ENCODE measurements at regions not wholly inside any gene's neighbourhood (a gene's known extent, or its start where the extent isn't known, plus 50 kb on each side); places are given as distances from the start of the nearest gene placed in this dataset.

DNA sequence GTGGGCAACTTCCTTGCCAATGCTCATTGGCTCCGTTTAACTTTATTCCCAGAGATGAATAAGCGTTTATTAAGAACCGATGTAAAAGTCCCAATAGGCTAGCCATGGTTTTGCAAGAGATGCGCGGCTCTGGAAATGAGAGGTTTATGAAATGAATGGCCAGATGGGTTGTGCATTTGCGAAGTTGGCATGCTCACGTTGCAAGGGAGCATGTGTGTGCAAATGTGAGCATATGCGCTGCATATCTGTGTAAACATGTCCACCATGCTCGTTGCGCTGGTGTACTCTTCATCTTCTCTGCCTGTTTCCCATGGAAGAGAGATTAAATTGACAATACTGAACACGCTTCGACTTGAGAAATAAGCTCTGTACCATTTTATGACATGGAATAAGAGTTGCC lies 848.6 kb upstream of the RBFOX1 start:
- no peak for DNase-seq

DNA sequence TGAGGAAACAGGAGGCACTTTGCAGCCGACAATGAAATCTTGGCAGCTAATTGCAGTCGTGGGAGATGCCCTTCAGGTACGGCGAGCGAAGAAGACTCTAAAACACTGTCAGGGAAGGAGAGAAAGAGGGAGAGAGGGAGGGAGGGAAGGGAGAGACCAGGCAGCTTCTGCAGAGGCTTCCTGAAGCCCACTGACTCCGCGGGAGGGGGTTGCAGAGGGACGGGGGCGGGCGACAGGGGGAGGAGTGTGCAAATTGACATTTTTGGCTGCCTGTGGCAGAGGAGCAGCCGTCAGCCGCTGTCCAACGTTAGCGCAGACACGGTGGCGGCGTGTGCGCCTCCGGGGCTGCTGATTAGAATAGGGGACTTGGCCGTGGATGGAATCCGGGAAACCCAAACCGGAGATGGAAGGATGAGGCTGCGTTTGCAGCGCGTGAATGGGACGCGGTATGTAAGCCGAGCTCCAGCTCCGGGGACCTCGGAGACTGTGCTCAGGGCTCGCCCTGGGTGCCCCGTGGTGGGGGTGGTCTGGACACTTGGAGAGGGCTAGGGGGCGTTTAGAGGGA lies 849.1 kb upstream of the RBFOX1 start:
- no peak for DNase-seq

DNA sequence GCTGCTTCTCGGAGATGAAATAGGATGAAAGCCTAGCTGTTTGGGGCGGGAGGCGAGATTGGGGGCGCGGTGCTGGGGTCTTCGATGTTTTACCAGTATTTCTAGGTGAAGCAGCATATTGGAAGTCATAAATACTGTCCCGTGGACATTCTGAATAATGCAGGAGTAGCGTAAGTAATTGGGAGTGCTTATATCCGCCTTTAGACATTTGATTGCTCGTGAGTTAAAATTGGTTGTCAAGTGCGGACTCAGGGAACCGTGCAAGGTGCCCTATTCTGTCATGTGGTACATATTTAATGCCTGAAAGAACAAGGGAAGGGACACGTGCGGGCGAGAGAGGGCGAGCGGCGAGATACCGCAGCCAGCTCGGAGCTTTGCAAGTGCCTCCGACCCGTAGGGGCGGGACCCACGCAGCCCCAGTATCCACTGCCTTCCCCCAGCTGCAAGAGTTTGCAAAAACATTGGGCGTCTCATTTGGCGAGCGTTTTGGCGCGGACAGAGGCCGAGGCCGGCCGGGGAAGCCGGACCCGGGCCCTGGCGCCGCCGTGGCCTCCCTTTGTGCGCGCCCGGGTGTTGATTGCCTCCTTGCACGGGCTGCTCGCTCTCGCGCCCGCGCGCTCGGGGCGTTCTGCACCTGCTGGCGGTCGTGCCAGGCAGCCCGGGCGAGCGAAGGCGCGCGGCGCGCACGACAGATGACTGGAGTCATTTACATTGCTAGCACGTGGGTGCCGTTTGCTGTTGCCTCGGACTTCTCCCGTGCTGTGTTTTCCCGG lies 849.8 kb upstream of the RBFOX1 start:
- no peak for DNase-seq

DNA sequence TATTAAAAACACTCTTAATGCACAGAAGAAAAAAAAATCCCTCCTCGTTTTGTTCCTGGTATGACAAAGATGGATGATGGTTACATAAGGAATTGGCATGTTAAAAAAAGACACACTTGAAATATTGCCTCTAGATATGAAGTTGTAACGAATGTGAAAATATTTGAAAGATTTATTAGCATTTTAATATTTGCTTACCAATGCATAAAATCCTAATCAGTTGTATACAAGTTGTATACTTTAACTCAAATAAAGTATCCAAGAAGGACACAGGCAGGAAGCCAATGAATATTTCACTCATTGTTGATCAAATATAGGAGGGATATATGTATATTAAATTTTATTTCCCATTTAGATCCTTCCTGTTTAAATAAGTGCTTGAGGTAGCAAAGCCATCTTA lies 850.8 kb upstream of the RBFOX1 start:
- DNase-seq: no peak

DNA sequence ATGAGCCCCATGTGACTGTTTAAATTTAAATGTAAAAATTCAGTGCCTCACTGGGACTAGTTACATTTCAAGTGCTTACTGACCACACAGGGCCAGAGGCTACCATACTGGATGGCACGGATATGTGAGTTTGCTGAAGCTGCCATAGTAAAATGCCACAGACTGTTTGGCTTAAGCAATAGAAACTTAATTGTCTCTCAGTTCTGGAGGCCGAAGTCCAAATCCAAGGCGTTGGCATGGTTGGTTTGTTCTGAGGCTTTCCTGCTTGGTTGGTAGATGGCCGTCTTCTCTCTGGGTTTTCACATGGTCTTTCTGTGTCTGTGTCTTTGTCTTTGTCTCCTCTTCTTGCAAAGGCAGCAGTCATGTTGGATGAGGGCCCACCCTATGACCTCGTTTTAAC lies 878.9 kb upstream of the RBFOX1 start:
- DNase-seq: no peak

DNA sequence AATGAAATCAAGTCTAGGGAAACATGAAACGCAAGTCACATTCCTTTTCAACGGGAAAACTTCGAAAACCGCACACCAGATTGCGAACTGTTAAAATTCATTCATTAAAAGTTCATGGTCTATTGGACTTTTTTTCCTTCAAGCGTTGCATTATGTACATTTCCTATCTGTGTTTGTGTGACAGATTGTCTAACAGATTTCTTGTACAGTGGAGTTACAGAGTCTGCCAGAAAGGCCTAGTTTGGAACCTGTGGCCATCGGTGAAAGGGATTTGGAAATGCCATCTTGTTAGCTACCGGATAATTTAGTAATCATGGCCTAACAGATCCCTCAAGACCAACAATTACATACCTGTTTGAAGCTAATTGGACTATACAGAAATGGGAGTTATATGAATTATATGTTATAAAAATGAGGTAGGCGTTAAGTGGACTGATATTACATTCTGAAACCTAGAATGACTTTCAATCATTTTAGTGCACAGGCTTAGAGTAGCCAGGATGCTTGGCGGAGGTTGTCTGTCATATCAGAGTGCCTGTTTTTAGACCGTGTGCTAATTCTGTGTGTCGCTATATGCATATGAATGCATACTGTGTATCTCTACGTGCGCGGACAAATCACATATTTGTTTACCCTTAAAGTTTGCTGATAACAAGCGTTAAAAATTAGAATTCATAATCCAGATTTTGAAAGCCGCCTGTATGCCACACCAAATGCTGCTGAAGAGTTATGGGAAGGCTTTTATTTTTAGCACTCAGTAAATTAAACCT lies 885.4 kb upstream of the RBFOX1 start:
- no peak for DNase-seq

DNA sequence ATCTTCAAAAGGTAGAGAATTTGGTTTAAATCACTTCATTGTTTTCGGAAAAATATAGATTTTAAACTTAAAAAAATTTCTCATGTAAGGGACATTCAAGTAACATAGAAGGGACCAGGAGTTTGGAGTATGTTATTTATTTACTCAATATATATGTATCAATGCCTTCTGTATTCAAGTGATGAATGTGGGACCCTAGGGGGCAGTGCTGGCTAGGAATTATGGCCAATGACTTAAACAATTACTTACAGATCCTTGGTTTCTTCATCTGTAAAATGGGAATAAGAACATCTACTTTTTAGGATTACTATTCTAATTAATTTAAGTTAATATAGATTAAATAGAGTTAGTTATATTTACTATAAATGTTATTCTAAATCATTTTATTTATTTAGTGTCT lies 886.3 kb upstream of the RBFOX1 start:
- no peak for DNase-seq

DNA sequence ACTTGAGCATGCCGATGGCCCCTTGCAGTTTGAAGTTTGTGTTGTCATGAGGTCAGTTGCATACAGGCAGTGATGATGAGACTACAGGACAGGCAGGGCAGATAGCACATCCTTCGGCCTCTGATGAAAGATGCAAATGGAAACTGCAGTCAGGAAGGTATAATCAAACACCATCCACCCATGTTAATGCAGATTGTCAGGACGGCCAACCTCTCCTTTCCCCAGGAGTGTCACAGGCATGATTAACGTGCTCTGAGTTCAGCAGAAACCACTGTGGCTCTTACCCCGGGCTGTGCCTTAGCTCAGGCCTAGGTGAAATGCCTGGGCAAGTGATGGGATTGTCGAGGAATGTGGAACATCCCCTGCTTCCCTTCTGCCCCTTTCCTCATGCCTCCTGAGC lies 893.5 kb upstream of the RBFOX1 start:
- DNase-seq: no peak

DNA sequence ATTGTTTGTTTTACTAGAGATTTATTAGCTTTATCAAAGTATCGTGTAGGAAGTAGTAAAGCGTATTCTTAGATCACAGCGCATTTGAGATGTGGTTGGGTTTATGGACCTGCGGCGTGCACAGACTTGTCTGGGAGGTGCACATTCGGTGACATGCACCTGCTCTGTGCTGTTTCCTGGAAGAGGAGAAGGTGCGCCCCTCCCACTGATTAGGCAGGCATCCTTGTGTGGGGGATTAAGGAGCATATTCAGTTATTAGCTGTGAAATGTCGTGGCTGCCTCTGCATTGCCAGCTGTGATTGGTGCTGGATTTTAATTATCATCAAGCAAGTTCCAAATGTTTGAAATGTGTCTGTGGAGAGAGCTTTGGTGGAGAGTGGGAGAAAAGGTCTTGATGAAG lies 903.8 kb upstream of the RBFOX1 start:
- DNase-seq: no peak

DNA sequence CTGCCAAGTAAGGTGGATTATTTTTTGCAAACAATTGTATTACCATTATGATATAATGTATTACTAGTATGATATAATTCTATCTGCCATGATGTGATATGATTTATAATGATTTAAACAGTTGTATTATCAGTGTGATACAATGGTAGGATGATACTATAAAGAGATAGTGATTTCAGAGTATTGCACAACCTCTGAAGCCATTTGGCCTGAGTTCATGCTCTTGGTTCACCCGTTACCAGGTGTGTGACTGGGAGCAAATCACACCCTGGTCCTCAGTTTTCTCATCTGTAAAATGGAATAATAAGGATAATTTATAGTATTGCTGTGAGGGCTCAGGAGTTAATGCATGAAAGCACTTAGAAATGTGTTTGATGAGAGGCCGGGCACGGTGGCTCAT lies 905.0 kb upstream of the RBFOX1 start:
- no peak for DNase-seq

DNA sequence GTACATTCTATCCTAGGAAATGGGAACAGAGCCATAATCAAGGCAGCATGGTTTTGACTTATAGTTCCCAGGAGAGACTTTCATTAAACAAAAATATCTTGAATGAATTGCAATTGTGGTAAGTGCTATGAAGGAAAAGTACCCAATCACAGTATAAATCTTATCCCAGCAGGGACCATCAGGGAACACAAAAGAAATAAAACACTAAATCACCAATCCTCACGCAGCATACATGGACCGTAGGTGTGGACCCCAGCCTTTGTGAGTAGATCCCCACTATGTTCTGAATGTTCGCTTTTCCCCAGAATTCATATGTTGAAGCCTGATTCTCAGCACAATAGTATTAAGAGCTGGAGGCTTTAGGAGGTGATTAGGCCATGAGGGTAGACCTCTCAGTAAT lies 925.0 kb upstream of the RBFOX1 start:
- no peak for DNase-seq

DNA sequence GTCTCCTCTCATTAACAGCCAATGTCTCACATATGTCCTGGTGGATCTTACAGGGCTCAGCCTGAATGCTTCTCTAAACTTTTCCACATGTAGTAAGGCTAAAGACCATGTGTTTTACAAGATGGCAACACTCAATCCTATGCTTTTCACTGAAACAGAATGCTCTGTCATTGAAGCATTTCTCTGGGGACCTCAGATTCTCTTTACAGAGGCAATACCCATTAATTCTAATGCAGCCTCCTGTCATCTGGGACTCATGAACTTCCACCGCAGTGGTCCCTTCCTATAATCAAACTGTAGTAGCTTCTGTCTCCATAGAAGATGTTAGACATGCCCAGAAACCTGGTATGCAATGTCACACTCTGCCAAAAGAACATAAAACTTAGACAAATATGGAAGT lies 926.6 kb upstream of the RBFOX1 start:
- no peak for DNase-seq

DNA sequence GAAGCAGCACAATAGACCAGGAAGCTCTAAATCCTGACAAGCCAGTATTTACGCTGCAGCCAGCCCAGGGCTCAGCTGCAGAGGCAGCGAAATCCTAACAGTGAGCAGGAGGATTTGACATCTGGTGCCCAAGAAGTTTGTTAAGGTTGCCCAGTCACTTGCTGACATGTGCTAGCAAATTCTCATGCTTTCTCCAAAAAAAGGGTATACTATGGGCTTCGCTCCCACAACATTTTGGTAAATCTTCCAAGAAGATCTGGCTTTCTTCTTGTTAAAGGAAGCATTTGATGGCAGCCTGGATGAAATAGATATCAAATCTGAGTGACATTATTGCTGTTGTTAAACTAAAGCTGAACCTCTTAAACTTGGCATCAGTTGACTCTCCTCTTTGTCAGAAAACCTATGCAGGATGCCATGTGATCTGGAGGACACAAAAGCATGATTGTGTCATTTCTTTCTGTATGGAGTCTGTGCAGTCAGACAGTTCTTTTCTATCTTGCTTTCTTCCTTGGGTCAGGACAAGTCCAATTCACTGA lies 949.7 kb upstream of the RBFOX1 start:
- no peak for DNase-seq

DNA sequence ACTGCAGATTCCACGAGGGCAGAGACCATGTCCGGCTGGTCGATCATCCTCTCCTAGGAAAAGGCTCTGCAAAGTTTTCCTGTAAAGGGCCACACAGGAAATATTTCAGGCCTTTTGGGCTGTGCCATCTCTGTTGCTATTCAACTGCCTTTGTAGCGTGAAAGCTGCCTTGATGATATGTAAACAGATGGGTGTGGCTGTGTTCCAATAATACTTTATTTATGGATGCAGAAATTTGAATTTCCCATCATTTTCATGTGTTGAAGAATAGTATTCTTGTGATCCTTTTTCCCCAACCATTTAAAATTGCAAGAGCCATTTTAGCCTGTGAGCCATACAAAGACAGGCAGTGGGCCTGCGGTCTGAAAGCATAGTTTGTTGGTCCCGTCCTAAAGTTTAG lies 950.7 kb upstream of the RBFOX1 start:
- DNase-seq: no peak

DNA sequence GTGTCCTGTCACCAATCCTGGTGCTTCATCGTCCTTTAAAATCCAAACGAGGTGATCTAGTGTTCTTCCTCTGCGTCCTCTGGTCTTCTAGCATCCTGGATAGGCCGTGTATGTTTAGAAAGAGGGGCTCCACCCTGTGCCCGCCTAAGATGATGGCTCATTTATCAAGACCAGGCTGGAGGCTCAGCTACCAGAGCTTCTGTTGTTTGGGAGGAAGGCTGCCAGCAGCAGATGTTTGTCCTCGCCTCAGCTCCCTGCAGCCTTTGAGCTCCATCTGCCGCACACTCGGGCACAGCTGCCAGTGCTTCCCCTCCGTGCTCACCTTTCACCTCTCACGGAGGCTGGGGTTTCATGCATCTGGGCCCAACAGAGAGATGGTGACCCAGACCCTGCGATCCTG lies 954.7 kb upstream of the RBFOX1 start:
- no peak for DNase-seq

DNA sequence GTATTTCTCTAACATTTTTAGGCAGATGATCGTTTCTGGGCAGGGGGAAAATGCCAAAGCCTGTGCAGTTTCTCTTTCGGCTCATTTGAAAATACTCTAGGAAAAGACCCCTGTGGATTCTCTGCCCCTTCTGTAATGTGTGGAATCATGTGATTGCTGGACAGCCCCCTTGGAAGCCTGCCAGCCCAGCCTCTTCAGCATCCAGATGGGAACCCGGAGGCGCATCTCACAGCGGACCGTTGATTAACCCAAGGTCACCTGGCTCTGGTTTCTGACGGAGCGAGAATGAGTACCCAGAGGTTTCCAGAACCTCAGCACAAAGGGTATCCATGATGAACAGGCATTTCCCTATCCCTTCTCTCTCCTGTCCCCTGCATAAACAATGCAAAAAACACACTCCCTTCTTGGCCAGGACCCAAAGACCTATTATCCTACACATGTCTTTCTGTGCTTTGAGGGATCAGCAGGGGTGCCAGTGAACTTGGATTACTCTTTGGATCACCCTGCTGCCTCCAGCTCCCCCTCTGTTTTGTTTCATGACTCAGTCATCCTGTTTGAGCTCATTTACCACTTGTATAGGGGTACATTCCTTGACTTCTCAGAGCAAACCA lies 957.1 kb upstream of the RBFOX1 start:
- DNase-seq: no peak

DNA sequence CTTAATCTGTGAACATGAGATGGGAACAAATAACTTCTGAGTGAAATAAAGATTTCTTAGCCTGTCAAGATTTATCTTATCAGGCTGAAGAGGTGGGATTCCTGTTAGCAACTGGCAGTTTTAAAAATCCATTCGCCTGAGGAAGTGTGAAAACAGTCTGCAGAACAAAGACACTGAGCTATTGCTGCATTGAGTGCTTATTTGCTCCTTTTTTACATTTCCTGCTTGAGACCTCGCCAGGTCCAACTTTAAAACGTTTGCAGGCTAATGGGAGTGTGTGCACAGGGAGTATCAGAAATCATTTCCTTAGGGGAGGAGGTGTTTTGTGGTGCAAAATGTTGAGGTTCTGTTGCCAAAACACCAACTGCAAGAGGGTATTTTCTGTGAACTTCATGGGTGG lies 957.8 kb upstream of the RBFOX1 start:
- DNase-seq: no peak

DNA sequence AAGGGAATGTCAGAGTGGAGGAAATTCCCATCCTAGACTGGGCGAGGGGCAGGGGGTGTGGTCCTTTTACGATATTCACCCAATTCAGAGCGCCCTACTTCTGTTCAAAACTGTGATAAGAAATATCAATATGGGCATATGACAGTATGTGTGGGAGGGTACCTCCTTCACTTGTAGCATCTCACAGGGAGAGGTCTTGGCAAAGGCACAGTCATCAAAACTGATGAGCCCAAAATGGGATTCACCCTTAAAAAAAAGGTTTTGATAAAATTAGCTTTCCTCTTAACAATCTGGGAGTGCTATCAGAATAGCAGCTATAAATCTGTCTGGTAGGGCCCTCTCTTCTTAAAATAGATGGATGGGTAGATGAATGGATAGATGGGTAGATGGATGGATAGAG lies 967.8 kb upstream of the RBFOX1 start:
- DNase-seq: no peak

DNA sequence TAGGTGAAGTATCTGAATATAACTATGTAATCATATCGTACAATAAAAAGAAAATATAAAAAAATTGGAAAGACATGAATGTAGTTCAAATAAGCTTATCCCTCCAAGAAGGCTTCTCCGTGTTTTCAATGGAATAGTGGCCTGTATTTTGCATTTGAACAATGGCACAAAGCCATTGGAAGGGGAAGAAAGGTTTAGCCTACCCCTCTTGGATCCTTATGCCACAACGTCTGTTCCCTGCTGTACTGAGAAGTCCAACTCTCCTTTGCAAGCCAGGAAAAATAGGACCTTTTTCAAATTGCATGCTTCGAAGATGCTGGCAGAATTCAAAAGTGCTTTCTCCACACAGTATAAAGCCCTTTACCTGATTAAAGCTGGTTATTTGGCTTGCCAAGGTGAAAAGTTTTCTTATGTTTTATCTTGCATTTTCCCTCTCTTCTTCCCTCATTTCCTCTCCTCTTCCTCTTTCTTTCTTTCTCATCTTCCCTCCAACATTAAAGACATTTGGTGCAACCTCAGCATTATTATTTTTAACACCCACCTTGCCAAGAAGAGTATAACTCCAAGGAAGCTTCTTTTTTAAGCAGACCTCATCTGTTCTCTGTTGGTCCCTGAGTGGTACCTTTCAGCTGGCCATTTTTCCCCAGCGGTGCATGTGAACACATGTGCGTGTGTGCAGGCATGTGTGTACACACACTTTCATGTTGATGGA lies 968.6 kb upstream of the RBFOX1 start:
- no peak for DNase-seq

DNA sequence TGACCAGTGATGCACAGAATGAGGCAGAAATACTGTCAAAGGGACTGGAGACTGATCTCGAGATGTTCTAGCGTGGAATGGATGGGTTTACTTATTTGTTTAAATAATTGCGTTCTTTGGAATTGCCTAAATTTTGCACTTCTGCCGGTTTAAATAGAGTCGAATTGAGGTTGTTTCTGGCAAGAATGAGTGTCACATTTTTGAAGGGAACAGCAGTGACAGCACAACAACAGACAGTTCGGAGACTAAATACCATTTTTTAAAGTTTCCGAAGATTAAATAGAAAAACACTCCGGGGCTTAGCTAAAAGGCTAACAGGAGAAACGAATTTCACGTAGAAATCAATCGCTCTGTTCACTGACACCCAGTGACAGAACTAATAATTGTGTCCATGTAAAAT lies 969.2 kb upstream of the RBFOX1 start:
- DNase-seq: no peak

DNA sequence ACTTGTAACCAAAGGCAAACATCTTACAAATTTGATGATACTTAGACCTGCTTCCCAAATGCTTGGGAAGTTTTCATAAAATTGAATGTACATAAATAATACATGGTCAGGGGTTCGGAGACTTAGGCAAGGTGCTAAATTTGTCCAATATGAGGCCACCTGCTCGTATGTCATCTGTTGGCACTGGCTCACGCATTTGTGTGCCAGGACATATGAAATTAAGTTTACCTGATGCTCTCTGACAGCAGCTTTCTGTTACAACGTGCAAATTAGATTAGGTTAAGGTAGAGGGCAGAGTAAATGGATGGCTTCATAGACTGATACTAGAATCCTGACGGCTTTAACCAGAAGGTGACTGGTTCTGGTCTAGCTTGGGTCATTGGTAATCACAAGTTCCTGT lies 970.3 kb upstream of the RBFOX1 start:
- no peak for DNase-seq

DNA sequence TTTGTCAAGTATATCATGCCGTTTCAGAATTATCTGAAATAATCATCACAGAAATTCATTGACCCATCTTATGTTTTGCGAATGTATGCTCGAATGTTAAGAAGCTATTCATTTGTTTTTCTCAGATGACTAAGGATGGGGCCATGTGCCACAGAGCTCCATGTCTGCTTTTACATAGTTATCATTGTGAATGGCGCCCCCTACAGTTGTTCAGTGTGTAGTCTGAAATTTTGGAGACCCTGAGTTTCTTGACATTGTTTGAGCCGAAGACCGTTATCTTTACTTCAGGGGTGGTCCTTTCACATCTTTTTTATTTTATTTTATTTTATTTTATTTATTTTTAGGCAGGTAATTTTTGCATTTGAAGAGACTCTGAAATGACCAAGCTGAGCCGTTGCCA lies 972.0 kb upstream of the RBFOX1 start:
- DNase-seq: no peak

DNA sequence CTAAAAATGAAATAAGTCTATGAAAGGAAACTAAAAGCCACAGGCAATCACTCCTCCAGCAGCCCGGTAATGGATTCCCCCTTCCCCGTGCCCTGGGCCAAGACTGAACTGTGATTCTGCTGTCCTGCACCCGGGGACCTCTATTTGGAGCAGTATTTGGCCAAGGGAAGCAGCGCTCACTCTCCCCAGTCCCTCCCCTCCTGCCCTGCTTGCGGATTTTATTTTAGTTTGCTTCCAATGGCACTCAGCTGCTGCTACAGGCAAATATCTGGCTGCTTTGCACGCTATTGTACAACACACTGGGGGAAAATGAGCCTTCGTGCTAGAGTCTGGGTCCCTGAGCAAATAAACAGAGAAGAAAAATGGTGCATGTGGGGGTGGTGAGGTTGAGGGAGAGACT lies 975.7 kb upstream of the RBFOX1 start:
- DNase-seq: no peak
